ENCODE measurements at regions not wholly inside any gene's neighbourhood (a gene's known extent, or its start where the extent isn't known, plus 50 kb on each side); places are given as distances from the start of the nearest gene placed in this dataset.
"Not testable (repeated sequence)": the region's sequence is repeated elsewhere in the genome, so short reads cannot be mapped to it uniquely, and the experiment has no call there.

DNA sequence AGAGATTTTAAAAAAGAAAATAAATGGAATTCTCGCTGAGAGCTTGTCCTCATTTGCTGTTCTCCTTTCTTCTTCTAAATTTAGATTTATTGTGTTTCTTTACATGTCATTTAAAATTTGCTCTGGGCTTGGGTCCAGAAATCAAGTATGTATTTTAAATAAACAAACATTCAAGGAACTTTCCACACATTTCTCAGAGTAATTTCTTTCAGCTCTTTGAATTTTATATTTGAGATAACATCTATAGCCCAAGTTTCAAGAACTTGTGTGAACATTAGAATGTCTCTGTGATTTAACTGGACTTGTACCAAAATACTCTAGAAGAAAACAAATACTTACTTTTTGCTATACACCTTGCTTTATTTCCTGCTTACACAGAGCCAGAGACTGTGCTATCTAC lies 192.3 kb downstream of the TMEM200A start:
- no peak overlapping the region for H3K27ac Mint-ChIP-seq (ENCODE audit: unreplicated experiment)
- TF ChIP-seq, protein P1, sequence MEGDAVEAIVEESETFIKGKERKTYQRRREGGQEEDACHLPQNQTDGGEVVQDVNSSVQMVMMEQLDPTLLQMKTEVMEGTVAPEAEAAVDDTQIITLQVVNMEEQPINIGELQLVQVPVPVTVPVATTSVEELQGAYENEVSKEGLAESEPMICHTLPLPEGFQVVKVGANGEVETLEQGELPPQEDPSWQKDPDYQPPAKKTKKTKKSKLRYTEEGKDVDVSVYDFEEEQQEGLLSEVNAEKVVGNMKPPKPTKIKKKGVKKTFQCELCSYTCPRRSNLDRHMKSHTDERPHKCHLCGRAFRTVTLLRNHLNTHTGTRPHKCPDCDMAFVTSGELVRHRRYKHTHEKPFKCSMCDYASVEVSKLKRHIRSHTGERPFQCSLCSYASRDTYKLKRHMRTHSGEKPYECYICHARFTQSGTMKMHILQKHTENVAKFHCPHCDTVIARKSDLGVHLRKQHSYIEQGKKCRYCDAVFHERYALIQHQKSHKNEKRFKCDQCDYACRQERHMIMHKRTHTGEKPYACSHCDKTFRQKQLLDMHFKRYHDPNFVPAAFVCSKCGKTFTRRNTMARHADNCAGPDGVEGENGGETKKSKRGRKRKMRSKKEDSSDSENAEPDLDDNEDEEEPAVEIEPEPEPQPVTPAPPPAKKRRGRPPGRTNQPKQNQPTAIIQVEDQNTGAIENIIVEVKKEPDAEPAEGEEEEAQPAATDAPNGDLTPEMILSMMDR (IDR thresholded peaks at IDR 0.05; ENCODE audit: partially characterized antibody, unreplicated experiment) = no peak
- no peaks in the 10 kb centered on the region for H3K4me1 Mint-ChIP-seq (ENCODE audit: low read depth, unreplicated experiment)
- no peak for DNase-seq
- no peaks in the 10 kb centered on the region for H3K9me3 Mint-ChIP-seq (ENCODE audit: unreplicated experiment)
- no peaks in the 10 kb centered on the region for H3K36me3 Mint-ChIP-seq (ENCODE audit: unreplicated experiment)
- H3K27me3 Mint-ChIP-seq (ENCODE audit: unreplicated experiment) = no peaks in the 10 kb centered on the region
- no peak overlapping the region for H3K4me3 Mint-ChIP-seq (ENCODE audit: unreplicated experiment)

DNA sequence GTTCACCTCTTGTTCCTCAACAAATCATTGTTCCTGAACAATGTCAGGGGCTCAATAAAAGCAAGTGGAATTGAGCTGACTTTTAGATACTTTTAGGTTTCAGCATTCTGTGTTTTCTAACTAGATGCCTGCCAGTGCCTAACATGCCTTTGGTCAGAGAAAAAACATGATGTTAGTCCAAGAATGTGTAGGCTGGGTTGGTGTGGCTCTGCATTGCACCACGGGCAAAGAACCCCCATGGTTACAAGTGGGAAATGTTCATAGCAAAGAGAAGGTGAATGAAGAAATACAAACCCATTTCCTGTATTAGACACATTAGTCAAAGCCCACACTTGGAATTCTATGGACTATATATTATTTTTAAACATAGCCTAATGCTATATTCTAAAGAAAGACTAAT lies 193.3 kb downstream of the TMEM200A start:
- no peak overlapping the region for H3K4me3 Mint-ChIP-seq (ENCODE audit: unreplicated experiment)
- H3K36me3 Mint-ChIP-seq (ENCODE audit: unreplicated experiment) = no peaks in the 10 kb centered on the region
- H3K9me3 Mint-ChIP-seq (ENCODE audit: unreplicated experiment) = no peaks in the 10 kb centered on the region
- TF ChIP-seq, protein P1 (IDR thresholded peaks at IDR 0.05; ENCODE audit: partially characterized antibody, unreplicated experiment) = no peak
- no peak for DNase-seq
- H3K27me3 Mint-ChIP-seq (ENCODE audit: unreplicated experiment) = no peaks in the 10 kb centered on the region
- H3K27ac Mint-ChIP-seq (ENCODE audit: unreplicated experiment) = no peak overlapping the region
- no peaks in the 10 kb centered on the region for H3K4me1 Mint-ChIP-seq (ENCODE audit: low read depth, unreplicated experiment)

DNA sequence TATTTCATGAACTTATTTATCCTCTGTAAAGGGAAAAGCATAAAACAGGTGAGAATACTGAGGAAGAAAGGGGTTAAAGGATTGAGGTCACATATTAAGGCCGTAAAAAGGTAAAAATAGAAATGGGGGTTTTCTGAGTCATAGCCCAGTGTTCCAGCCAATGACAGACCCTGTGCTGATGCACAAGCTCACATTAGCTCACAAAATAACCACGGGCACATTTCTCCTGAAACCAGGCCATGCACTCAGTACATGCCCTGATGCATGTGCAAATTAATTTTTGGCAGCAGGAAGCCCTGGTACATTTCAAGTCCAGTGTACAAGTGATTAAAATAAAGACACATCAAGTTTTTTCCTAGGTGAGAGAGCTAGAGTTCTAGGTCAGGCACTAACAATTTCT lies 194.4 kb downstream of the TMEM200A start:
- Mint-ChIP-seq H3K27ac (ENCODE audit: unreplicated experiment) (no peak overlapping the region), H3K4me3 (ENCODE audit: unreplicated experiment) (no peak overlapping the region), H3K4me1 (ENCODE audit: low read depth, unreplicated experiment) (no peaks in the 10 kb centered on the region), H3K36me3 (ENCODE audit: unreplicated experiment) (no peaks in the 10 kb centered on the region), H3K27me3 (ENCODE audit: unreplicated experiment) (no peaks in the 10 kb centered on the region), H3K9me3 (ENCODE audit: unreplicated experiment) (no peaks in the 10 kb centered on the region)
- DNase-seq = no peak
- TF ChIP-seq, protein P1 (IDR thresholded peaks at IDR 0.05; ENCODE audit: partially characterized antibody, unreplicated experiment) = no peak

DNA sequence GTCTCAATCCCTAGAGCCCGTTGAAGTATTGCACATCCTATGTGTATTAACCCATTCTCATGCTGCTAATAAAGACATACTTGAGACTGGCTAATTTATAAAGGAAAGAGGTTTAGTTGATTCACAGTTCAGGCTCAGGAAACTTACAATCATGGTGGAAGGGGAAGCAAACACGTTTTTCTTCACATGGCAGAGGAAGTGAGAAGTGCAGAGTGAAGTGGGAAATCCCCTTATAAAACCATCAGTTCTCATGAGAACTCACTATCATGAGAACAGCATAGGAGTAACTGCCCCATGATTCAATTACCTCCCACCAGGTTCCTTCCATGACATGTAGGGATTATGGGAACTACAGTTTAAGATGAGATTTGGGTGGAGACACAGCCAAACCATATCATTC lies 195.3 kb downstream of the TMEM200A start:
- H3K4me3 Mint-ChIP-seq (ENCODE audit: unreplicated experiment); H3K36me3 Mint-ChIP-seq (ENCODE audit: unreplicated experiment); H3K27me3 Mint-ChIP-seq (ENCODE audit: unreplicated experiment); H3K27ac Mint-ChIP-seq (ENCODE audit: unreplicated experiment); H3K9me3 Mint-ChIP-seq (ENCODE audit: unreplicated experiment); DNase-seq; H3K4me1 Mint-ChIP-seq (ENCODE audit: low read depth, unreplicated experiment): not testable (repeated sequence)

DNA sequence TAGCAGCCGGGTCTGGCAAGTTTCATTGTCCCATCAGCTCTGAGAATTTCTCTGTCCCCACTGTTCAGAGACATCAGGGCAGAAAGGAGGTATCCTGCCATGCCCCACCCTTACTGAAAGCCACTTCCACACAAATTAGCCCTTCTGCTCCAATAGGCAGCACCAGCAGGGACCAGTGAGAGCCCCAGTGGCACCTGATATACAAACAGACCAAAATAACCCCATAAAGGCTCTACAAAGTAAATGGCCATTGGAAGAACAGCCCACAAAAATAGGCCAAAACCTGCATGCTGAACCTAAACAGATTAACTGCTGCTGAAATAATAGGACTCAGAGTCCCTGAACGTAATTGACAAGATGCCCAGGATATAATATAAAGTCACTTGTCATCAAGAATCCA lies 199.9 kb downstream of the TMEM200A start:
- Mint-ChIP-seq H3K27ac (ENCODE audit: unreplicated experiment) (no peak overlapping the region), H3K36me3 (ENCODE audit: unreplicated experiment) (no peaks in the 10 kb centered on the region), H3K9me3 (ENCODE audit: unreplicated experiment) (no peaks in the 10 kb centered on the region), H3K4me1 (ENCODE audit: low read depth, unreplicated experiment) (no peaks in the 10 kb centered on the region), H3K27me3 (ENCODE audit: unreplicated experiment) (no peaks in the 10 kb centered on the region), H3K4me3 (ENCODE audit: unreplicated experiment) (no peak overlapping the region)
- no peak for DNase-seq
- TF ChIP-seq, protein P1 (IDR thresholded peaks at IDR 0.05; ENCODE audit: partially characterized antibody, unreplicated experiment) = no peak

DNA sequence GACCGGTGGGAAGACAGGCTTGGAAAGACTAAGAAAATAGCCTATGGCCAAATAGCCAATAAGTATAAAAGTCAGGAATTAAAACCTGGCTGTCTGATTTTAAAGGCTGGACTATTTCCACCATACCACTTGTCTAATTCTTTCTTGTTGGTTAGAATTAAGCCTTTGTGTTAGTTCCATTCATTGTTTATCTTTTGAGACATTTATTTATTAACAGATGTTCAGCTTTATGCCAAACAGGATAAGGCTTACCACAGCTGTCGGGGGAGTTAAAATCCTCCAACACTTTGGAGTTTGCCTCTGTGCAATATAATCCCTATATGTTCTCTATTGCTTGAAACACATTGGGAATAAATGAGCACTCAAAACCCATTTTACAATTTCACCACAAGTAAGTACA lies 208.3 kb downstream of the TMEM200A start:
- H3K27me3 Mint-ChIP-seq (ENCODE audit: unreplicated experiment) = no peaks in the 10 kb centered on the region
- H3K4me1 Mint-ChIP-seq (ENCODE audit: low read depth, unreplicated experiment) = peaks cover 2% of the 10 kb centered on the region
- H3K36me3 Mint-ChIP-seq (ENCODE audit: unreplicated experiment) = no peaks in the 10 kb centered on the region
- no peak for DNase-seq
- H3K27ac Mint-ChIP-seq (ENCODE audit: unreplicated experiment) = no peak overlapping the region
- H3K9me3 Mint-ChIP-seq (ENCODE audit: unreplicated experiment) = no peaks in the 10 kb centered on the region
- TF ChIP-seq, protein P1 (IDR thresholded peaks at IDR 0.05; ENCODE audit: partially characterized antibody, unreplicated experiment) = no peak
- H3K4me3 Mint-ChIP-seq (ENCODE audit: unreplicated experiment) = no peak overlapping the region

All from glutamatergic neuron (in vitro differentiated cells).